ENCODE measurements at regions not wholly inside any gene's neighbourhood (a gene's known extent, or its start where the extent isn't known, plus 50 kb on each side); places are given as distances from the start of the nearest gene placed in this dataset.
"Not testable (repeated sequence)": the region's sequence is repeated elsewhere in the genome, so short reads cannot be mapped to it uniquely, and the experiment has no call there.

DNA sequence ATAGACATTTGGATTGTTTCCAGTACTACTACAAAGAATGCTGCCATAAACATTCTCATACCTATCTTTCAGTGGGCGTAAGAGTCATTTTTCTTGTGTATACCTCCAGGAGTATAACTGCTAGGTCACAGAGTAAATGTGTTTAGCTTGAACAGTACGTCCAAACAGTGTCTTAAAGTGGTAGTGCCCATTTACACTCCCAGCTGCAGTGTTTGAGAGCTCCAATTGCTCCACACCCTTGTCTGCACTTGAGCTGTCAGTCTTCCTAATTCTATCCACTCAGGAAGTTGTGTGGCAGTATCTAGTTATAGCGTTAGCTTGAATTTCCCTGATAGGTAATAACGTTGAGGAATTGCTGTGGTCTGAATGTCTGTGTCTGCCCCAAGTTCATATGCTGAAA is 404.7 kb upstream of the PPP2R3A start:
- DNase-seq: no peak

DNA sequence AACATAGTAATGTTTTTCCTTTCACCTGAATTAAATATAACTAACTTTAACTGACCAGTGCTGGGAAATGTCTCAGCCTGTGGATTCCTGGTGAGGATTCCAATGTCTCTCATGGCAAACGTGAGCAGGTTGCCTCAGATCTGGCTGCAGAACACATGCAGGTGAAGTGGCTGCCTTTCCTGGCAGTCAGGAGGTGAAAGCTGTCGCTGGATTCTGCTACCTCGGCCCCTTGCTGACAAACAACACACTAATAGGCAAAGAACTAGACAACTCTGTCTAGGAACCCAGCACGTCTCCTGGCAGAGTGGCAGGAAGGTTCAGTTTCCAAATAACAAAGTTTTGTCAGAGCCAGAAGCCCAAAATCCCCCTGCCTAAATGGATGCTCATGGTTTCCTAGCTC is 400.8 kb upstream of the PPP2R3A start:
- no peak for DNase-seq

DNA sequence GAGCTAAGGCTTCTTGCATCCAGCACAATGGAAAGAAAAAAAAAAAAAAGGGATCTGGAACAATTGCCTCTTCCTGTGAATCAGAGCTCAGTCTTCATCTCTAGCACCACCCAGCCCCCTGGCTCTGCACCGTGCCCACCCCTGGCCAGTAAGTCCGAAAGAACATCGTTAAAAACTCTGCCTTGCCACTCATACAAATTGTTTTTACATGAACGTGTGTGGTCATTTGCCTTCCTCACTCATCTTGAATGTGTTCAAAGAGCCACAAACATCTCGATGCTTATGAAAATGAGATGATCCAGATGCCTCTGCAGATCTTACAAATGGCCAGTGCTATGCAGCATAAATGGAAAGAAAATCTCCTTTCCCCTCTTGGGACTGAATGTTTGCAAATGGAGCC is 400.0 kb upstream of the PPP2R3A start:
- no peak for DNase-seq

DNA sequence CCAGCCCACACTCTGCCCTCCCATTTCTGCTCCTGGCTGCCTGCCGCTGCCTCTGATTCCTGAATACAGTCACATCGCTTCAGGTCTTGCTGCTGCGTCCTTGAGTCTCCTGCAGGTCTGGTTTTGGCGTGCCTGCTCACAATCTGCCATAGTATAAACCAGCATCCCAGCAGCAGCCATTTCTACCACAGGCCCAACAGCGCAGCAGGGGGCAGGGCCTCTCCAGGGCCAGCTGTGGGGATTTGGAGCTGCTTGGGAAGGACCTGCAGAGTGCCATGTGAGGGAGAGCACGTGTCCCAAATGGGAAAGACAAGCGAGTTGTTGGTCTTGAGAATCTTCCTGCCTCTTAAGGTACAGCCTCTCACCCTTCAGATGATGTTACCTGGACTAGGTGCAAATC is 398.3 kb upstream of the PPP2R3A start:
- DNase-seq: no peak

DNA sequence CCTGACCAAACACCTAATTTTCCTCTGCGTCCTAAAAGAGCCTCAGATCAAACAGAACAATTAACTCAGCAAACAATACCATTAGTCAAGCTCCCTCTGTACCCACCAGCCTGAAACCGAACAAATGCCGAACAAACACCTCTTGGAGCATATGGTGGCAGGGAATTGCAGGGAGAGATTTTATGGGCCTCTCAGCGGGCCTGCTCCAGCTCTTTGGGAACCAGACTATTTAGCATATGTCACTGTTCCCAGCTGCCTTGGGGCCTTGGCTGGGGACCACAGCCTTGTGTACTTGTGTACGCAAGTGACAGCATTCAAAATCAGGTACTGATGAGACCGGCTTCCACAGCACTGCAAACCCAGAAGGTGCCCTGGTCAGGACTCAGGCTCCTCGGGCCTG is 388.8 kb upstream of the PPP2R3A start:
- DNase-seq: no peak

DNA sequence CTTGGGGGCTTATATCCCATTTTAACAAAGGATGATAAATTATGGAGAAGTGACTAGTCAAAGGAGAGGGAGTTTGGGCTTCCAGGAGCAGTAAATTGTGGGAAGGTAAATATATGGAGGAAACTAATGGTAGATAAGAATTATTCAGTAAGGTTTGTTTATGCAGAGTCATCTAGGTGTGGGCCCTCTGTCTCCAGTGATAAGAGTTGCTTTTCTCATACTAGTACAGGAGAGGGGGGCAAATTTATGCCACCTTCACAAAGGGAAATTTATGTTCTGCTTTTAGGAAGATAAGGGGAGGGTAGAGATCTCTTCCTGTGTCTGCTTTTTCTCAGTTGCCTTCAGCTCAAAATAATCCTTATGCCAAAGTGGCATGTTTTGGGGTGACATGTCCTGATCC is 383.7 kb upstream of the PPP2R3A start:
- no peak for DNase-seq

DNA sequence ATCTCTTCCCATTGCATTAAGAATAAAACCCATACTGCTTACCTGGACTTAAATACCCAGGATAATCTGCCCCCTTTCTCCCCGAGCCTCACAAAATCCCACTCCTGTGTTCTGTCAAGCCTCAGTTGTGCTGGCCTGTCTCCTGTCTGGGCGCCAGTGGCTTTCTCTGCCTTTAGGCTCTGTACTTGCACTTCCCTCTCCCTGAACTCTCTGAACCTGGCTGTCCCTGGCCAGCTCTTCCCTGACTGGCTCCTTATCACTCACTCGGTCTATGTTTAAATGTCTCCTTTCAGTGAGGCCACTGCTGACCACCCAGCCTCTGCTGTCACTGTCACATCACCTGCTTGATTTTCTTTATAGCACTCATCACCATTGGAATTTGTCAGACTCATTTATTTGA is 382.7 kb upstream of the PPP2R3A start:
- DNase-seq: no peak

DNA sequence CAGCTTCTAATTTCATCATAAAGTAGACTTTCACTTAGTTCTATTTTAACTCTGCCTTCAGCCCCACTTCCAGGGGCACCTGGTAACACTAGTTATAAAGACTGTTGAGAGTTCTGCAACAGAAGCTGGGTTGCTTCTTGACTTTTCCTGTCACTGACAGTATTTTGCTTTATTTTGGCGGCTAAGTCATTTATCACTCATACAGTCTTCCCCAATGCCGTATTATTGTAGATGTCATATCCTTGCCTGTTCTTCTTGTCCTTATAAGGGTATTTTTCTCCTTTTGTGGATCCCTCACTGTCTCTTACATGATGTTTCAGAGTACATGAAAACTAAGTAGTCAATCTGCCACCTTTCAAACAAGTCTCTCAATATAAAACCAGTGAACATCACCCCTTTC is 369.0 kb upstream of the PPP2R3A start:
- DNase-seq: no peak

DNA sequence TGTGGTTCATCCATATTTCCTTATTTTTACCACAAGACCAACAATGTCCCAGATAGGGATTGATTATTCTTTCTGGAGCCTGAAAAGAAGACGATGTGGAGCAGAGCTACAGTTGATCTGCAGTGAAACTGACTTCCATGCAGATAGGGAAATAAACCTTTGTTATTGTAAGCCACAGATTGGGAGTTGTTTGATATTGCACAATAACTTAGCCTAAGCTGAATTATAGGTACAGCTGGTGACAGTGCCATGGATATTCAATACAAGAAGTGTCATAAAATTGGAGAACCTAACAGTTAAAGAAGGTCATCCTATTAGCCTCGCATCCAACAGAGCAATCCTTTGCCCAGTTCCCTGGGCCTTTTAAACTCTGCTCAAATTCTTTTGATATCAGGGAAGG is 367.7 kb upstream of the PPP2R3A start:
- DNase-seq: no peak

DNA sequence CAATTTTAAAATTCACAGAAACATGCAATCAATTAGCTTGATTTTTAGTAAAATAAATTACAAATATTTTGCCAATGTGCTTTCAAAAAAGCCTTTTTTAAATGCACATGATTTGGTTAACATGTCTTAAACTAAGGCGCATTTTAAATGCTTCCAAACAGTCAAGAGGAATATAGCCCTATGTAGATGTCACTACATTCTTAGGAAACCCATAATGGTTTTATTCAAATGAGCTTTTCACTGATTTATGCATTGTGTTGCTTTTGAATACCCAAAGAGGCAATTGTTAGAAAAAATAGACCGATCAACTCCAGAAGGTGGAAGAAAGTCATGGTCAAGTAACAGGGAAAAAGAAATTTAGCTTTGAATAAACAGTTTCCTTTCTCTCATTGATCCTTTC is 366.9 kb upstream of the PPP2R3A start:
- no peak for DNase-seq

DNA sequence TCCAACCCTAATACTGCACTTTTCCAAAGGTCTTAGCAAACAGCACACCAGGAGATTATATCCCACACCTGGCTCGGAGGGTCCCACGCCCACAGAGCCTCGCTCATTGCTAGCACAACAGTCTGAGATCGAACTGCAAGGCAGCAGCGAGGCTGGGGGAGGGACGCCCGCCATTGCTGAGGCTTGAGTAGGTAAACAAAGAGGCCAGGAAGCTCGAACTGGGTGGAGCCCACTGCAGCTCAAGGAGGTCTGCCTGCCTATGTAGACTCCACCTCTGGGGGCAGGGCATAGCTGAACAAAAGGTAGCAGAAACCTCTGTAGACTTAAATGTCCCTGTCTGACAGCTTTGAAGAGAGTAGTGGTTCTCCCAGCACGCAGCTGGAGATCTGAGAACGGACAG is 361.0 kb upstream of the PPP2R3A start:
- DNase-seq: not testable (repeated sequence)

DNA sequence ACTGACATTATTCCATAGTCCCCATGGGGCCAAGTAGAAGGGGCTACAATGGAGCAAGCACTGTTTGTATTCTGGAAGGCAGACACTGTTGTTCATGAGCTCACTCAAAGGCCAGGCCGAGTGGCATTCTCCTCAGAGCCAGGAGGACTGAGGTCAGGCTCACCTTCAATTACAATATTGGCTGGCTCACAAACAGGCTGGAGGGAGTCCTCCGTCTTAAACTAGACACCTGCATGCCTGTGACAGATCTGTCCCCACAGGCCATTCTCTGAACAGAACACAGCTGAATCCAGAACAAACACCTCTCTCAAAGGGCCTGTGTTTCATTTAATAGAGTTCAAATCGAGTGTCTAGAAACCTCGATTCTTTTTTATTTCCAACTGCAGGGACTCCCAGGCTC is 347.4 kb upstream of the PPP2R3A start:
- DNase-seq: no peak

DNA sequence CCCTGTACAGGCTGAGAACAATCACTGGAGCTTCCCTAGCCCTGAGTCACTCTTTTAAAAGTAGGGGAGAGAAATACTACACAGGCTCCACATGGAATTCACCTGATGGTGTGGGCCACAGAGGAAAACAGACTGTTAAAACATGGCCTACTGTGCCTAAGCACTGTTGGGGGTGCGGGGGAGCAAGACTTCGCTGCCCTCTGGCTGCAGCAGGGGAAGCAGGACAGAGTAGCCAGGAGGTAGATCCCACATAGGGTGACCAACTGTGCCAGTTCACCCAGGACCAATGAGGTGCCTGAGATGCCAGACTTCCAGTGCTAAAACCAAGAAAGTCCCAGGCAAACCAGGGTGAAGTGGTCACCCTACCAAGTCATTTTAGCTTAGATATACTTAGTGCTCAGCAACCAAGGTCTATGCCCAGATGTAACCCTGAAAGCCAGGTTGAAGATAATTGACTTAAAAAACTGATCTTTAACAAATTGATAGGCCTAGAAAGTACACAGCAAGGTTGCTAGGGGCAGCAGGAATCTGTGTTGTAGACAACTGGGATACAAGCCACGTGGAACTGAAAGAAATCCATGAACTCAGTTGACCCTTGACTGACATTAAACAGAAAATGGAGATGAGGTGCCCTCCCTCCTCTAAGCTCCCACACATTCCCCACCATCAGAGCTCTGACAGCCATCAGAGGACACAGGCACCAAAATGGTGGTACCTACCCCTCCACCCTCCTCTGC is 344.2 kb upstream of the PPP2R3A start:
- DNase-seq: no peak

DNA sequence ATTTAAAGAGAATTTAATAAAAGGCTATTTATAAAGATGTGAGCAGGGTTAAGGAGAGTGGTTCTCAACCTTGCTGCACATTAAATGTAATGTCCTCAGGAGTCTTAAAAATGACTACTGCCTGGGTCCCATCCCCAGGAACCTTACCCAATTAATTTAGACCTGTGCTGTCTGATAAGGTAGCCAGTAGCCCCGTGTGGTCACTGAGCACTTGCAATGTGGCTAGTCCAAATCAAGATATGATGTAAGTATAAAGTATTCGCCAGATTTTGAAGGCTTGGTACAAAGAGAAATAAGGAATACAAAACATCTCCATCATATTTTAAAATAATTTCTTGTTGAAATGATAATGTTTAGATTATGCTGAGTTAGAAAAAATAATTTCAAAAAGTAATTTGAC is 343.3 kb upstream of the PPP2R3A start:
- no peak for DNase-seq

DNA sequence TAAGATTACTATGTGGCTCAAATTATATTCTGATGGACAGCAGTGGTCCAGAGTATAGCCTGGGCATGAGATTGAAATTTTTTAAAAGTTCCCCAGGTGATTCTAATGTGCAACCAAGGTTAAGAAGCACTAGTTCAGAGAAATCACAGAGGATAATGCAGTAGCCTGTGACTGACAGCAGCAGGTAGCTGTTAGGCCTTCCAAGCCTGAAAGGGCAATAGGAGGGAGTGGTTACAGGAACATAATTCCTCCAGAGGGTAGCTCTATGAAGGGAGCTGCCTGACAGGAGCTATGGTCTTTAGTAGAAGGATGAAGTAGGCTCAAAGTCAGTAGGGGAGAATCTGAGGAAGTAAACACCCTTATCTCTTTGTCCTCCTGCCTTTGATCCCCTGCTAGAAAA is 342.9 kb upstream of the PPP2R3A start:
- no peak for DNase-seq

DNA sequence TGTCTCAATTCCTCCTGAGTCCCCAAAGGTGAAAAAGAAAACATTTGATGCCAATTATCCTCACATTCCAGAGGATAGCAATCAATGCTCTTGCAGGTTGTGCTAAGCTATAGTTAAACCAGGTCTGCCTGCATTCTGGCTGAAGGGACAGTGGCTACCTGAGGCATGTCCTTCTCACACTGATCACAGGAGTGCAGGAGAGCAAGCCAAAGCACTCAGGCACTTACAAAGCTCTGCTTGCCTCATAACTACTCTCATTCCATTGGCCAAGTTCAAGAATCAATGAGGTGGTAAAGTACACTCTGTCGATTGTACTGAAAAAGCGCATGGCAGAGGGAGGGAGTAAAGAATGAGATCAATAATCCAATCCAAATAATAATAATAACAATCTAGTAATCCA is 342.0 kb upstream of the PPP2R3A start:
- DNase-seq: no peak

DNA sequence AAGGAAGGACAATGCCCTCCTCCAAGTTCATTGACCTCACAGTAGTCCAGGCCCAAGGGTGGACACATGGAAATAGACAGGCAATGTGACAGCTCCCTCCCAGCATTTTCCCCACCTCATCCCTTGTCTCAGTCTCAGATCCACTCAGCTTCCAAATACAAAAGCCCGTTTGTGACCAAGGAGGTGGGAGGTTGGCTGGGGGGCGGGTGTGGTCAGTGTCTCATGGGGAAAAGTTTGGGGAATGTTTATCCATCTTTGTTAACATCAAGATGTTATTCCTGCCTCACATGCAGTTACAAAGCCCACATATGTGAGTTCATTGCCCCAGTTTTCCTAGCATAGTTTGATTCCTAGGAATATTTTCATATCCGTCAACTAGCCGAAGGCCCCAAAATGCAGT is 338.5 kb upstream of the PPP2R3A start:
- no peak for DNase-seq

DNA sequence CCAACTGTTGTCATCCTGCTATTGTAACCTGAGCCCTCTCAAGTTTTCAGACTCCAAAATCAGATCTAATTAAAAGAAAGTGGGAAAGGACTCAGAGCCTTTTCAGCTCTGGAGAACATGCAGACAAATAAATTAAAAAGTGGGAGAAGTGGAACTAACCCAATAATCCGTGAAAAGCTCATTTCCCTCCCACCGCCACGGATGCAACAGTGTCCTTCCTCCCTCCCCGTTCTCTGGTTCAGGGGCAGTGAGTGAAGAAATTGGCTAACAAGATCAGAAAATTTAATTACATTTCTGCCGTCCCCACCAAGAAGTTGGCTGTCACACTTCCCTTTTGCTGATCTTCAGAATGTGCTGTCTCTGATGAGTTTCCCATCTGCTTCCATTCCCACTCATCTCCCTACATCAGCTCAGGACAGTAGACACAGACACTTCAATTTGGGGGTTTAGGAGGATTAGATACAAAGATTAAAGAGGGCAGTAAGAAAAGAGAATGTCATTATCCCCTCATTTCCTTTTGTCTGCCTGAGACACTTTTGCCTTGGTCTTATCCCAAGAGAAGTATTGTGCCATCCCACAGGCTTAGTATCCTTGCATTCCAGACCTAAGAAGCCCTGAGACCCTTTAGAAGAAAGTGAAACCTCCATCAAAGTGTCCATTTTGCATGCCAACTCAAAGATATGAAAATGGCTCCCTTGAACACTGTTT is 335.7 kb upstream of the PPP2R3A start:
- no peak for DNase-seq

DNA sequence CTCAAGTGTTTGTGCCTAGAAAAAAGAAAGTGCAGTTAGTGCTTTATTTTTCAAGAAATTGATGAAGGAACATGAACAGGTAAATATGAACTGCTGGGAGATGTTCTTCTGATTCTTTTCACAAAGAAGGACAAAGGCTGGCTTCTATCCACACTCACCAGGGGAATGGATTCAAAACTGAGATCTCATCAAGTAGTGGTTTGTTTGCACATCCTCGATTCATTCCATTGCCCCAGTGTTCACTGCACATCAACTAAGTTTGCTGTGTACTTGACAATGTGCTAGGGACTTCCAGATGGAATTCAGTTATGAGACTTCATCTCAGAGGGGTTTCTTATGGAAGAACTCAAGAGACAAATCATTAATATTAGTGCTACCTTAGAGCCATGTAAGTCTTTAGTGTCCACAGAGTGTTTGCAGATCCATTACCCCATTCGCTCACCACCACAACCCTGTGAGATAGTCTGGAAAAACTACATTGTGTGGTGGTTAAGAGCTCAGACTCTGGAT is 332.9 kb upstream of the PPP2R3A start:
- no peak for DNase-seq

DNA sequence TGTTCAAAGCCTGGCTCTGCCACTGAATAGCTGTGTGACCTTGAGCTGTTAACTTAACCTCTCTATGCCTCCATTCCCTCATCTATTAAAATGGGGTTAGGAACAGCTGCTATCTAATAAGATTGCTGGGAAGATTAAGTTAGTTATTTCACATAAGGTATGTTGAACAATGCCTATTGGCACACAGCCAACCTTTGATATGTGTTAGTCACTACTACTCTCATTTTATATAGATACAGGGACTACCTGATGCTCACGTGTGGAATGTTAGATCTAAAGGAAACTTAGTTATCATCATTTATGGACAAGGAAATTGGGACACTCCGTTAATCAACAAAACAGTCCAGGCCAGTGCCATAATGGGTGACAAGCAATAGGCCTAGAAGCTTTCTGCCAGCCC is 332.4 kb upstream of the PPP2R3A start:
- no peak for DNase-seq

DNA sequence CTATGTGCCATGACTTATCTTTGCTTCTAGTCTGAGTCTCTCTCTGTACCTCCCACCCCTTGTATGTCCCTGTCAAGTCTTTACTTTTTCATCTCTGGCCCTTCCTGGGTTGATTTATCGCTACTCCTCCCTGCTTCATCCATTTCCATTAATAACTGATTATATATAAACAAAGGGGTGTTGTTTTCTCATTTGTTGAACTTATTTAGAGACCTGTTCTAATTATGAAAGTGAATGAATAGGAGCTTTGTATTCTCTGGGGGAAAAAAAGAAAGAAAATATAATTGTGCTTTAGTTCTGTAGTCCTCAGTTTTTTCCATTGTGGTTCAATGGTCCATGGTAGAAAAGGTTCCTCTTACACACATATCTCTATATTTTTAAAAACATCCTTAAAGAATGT is 328.9 kb upstream of the PPP2R3A start:
- DNase-seq: no peak

DNA sequence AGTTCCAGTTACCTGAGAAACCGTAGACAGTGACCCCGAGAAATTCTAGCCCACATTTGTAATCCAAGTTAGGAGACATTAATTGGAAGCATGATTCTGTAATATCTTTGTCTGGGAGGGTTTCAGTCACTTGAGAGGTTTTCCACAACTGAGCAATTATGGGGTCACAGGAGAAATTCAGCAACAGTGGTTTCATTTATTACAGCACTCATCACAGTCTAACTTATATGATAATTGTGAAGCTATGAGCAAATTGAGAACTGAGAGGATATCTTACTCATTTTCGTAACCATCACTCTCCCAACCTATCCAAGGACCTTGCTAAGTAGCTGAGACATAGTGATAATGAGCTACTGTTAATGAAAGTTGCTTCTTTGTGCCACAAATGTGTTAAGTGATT is 328.5 kb upstream of the PPP2R3A start:
- no peak for DNase-seq

DNA sequence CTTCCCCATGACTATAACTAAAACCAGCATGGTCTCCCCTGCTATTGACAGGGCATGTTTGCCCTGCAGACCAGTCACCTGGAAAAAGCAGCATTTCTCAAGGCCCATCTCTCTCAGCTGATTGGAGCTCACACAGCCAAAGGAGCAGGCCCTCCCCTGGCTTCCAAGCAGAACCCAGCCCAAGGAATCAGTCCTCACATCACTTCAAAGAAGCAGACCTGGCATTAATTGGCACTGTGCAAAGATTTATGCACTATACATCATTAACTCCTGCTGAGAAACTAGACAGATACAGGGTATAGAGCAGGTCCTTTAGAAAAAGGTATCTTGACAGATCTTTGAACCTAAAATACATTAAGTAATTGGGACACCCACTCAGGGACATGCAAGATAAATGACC is 323.8 kb upstream of the PPP2R3A start:
- DNase-seq: no peak

DNA sequence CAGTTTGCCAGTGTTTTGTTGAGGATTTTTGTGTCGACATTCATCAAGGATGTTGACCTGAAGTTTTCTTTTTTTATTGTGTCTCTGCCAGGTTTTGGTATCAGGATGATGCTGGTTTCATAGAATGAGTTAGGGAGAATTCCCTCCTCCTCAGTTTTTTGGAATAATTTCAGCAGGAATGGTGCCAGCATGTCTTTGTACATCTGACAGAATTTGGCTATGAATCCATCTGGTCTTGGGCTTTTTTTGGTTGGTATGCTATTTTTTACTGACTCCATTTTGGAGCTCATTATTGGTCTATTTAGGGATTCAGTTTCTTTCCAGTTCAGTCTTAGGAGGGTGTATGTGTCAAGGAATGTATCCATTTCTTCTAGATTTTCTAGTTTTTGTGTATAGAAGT is 320.0 kb upstream of the PPP2R3A start:
- no peak for DNase-seq

DNA sequence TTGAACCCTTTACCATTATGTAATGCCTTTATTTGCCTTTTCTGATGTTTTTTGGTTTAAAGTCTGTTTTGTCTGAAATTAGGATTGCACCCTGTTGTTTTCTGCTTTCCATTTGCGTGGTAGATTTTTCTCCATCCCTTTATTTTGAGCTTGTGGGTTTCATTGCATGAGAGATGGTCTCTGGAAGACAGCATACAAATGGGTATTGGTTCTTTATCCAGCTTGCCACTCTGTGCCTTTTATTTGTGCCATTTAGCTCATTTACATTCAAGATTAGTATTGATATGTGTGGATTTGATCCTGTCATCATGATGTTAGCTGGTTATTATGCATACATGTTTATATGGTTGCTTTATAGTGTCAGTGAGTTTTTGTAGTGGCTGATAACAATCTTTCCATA is 318.7 kb upstream of the PPP2R3A start:
- no peak for DNase-seq

Data from effector CD8-positive, alpha-beta T cell (primary cell).